Smooth muscle cell (in vitro differentiated cells): ENCODE measurements at regions not wholly inside any gene's neighbourhood (a gene's known extent, or its start where the extent isn't known, plus 50 kb on each side); places are given as distances from the start of the nearest gene placed in this dataset.

Experiments
- DNase-seq: peaks from one replicate; lab custom pipeline; 2025; ENCODE audit not compliant: unreplicated experiment; lab: John Stamatoyannopoulos, UW
- H2AFZ ChIP-seq: fragments of 200-600 bp; sonication (generic); 2 replicates; pipeline ENCODE4 v1.6.0; 2016; ENCODE audit warnings: antibody characterized with exemption, low read depth, mild to moderate bottlenecking
- H3F3A ChIP-seq: fragments of 200-600 bp; sonication (generic); 2 replicates; pipeline ENCODE4 v1.6.0; 2017; ENCODE audit warnings: antibody characterized with exemption, low read depth
- H3K27ac ChIP-seq: fragments of 200-600 bp; sonication (generic); 2 replicates; pipeline ENCODE4 v1.5.1; 2016; ENCODE audit warnings: low read depth, mild to moderate bottlenecking
- H3K27me3 ChIP-seq: fragments of 200-600 bp; sonication (generic); 2 replicates; pipeline ENCODE4 v1.6.1; 2016; ENCODE audit warnings: low read depth, mild to moderate bottlenecking
- H3K36me3 ChIP-seq: fragments of 200-600 bp; sonication (generic); 2 replicates; pipeline ENCODE4 v1.5.1; 2016; ENCODE audit warnings: low read depth
- H3K4me1 ChIP-seq: fragments of 200-600 bp; sonication (generic); 2 replicates; pipeline ENCODE4 v1.5.1; 2016; ENCODE audit warnings: low read depth
- H3K4me2 ChIP-seq: fragments of 200-600 bp; sonication (generic); 2 replicates; pipeline ENCODE4 v1.6.0; 2016; ENCODE audit warnings: mild to moderate bottlenecking
- H3K4me3 ChIP-seq: fragments of 200-600 bp; sonication (generic); 2 replicates; pipeline ENCODE4 v1.5.1; 2016; ENCODE audit warnings: mild to moderate bottlenecking
- H3K79me2 ChIP-seq: fragments of 200-600 bp; sonication (generic); 2 replicates; pipeline ENCODE4 v1.6.0; 2016; ENCODE audit warnings: low read depth, mild to moderate bottlenecking
- H3K9ac ChIP-seq: fragments of 200-600 bp; sonication (generic); 2 replicates; pipeline ENCODE4 v1.6.0; 2016; ENCODE audit warnings: low read depth
- H3K9me3 ChIP-seq: fragments of 200-600 bp; sonication (generic); replicated peaks from 2 replicates; pipeline ENCODE4 v1.5.1; 2016; ENCODE audit warnings: low read depth
- H4K20me1 ChIP-seq: fragments of 200-600 bp; sonication (generic); 2 replicates; pipeline ENCODE4 v1.6.0; 2016; ENCODE audit warnings: low read depth
- CTCF ChIP-seq: fragments of 200-600 bp; sonication (generic); IDR thresholded peaks from 2 replicates; pipeline ENCODE4 v1.5.1; 2017; ENCODE audit warnings: borderline replicate concordance, mild to moderate bottlenecking, antibody characterized with exemption; ENCODE audit not compliant: insufficient read depth, poor library complexity, severe bottlenecking
- WGBS: methylation state at CpG from one replicate; pipeline ENCODE4 v1.1.7; 2016; ENCODE audit warnings: low lambda C conversion rate; 5-methylcytosine and 5-hydroxymethylcytosine counted together

GRCh38 chr6:40299681-40300080, 287.5 kb downstream of the LRFN2 start:
- Histone ChIP-seq H3K4me2 (no peak overlapping the region), H2AFZ (no peak overlapping the region), H3K4me1 (no peaks in the 10 kb centered on the region), H4K20me1 (no peaks in the 10 kb centered on the region), H3K27ac (no peak overlapping the region), H3K27me3 (no peaks in the 10 kb centered on the region), H3K9ac (no peak overlapping the region), H3K36me3 (no peaks in the 10 kb centered on the region), H3K4me3 (no peak overlapping the region), H3K79me2 (no peaks in the 10 kb centered on the region), H3F3A (no peaks in the 10 kb centered on the region), H3K9me3 (no peaks in the 10 kb centered on the region)
- 83% methylated on average over 5 of the region's 6 CpGs for WGBS
- no peak for DNase-seq
- TF ChIP-seq CTCF, result no peak

- WGBS, result 96% methylated on average over 2 of the region's 2 CpGs
These were observed 289.0 kb downstream of the LRFN2 start for GRCh38 chr6:40298207-40298606.

GRCh38 chr6:40295251-40295950, 291.8 kb downstream of the LRFN2 start:
- no peaks in the 10 kb centered on the region for H4K20me1 ChIP-seq
- no peaks in the 10 kb centered on the region for H3K36me3 ChIP-seq
- no peaks in the 10 kb centered on the region for H3K79me2 ChIP-seq
- no peak overlapping the region for H3K9ac ChIP-seq
- H2AFZ ChIP-seq, result no peak overlapping the region
- no peak for TF ChIP-seq CTCF
- no peak for DNase-seq
- H3K27me3 ChIP-seq, result no peaks in the 10 kb centered on the region
- H3K4me3 ChIP-seq, result no peak overlapping the region
- no peaks in the 10 kb centered on the region for H3K4me1 ChIP-seq
- H3K9me3 ChIP-seq, result no peaks in the 10 kb centered on the region
- no peaks in the 10 kb centered on the region for H3F3A ChIP-seq
- no peak overlapping the region for H3K4me2 ChIP-seq
- 88% methylated on average over 2 of the region's 2 CpGs for WGBS
- no peak overlapping the region for H3K27ac ChIP-seq

More at GRCh38 chr6:40298207-40298606, 289.0 kb downstream of the LRFN2 start:
- no peak for DNase-seq
- H3K9me3 ChIP-seq, result no peaks in the 10 kb centered on the region
- H2AFZ ChIP-seq, result no peak overlapping the region
- no peak overlapping the region for H3K4me3 ChIP-seq
- H3K27ac ChIP-seq, result no peak overlapping the region
- no peaks in the 10 kb centered on the region for H3K79me2 ChIP-seq
- no peaks in the 10 kb centered on the region for H3K4me1 ChIP-seq
- no peak overlapping the region for H3K4me2 ChIP-seq
- H3F3A ChIP-seq, result no peaks in the 10 kb centered on the region
- H3K9ac ChIP-seq, result no peak overlapping the region
- H4K20me1 ChIP-seq, result no peaks in the 10 kb centered on the region
- H3K36me3 ChIP-seq, result no peaks in the 10 kb centered on the region
- TF ChIP-seq CTCF, result no peak
- H3K27me3 ChIP-seq, result no peaks in the 10 kb centered on the region
